HCT116 (cell line): ENCODE measurements at regions not wholly inside any gene's neighbourhood (a gene's known extent, or its start where the extent isn't known, plus 50 kb on each side); places are given as distances from the start of the nearest gene placed in this dataset.

ENCODE experiments used
- ATAC-seq: fragments of 200-7000 bp; cut with Tn5 transposase; 2 replicates; pipeline ENCODE4 v1.9.1; 2020; ENCODE audit warnings: mild to moderate bottlenecking, moderate library complexity
- BruUV-seq: library from RNA; stranded (reverse); fragments of 400-500 nt; replicated peaks from 2 replicates; lab custom pipeline; 2021; lab: Mats Ljungman, UMichigan
- CTCF ChIA-PET: fragments of 300-600 bp; sonication (Branson Sonifier 250); formaldehyde crosslinking; loops from one replicate; lab custom pipeline; 2021; ENCODE audit warnings: antibody characterized with exemption; lab: Charles Lee
- POLR2A ChIA-PET: fragments of 300-600, 350-600 bp; sonication (Branson Sonifier 250); formaldehyde crosslinking; loops from one replicate; lab custom pipeline; 2021; ENCODE audit warnings: antibody characterized with exemption; lab: Charles Lee
- RAD21 ChIA-PET, 2 experiments: fragments of 300-600 bp; sonication (Branson Sonifier 250); formaldehyde crosslinking; loops; one replicate each; lab custom pipeline; 2023; ENCODE audit warnings: low total read pairs in 2 of 2; ENCODE audit not compliant: uncharacterized antibody in 2 of 2, unreplicated experiment in 2 of 2, low non-redundant PET in 1 of 2; lab: Charles Lee
- DNase-seq: peaks from one replicate; pipeline ENCODE4 v3.0.0-alpha.2; 2010; ENCODE audit warnings: low read depth, low spot score
- H2AFZ ChIP-seq: fragments of 200-600 bp; shearing (Covaris generic), sonication (generic); 2 replicates; pipeline ENCODE4 v1.6.1; 2017; ENCODE audit warnings: low read depth, mixed run types, mixed read lengths, antibody characterized with exemption, low read length; ENCODE audit not compliant: poor library complexity, severe bottlenecking
- H3K27ac ChIP-seq: 2 replicates; pipeline ENCODE4 v1.5.1; 2012; ENCODE audit warnings: low read depth, low read length
- H3K27me3 ChIP-seq: fragments of 200-600 bp; sonication (generic); 2 replicates; pipeline ENCODE4 v1.6.1; 2016; ENCODE audit warnings: mixed run types, low read length, mixed read lengths; ENCODE audit not compliant: insufficient read depth
- H3K36me3 ChIP-seq, 2 experiments: fragments of 200-500 bp in 1 of 2; fragments of 200-600 bp in 1 of 2; sonication (Bioruptor generic) in 1 of 2; sonication (generic) in 1 of 2; 2 replicates each; pipeline versions ENCODE4 v1.5.1 to v1.6.1; 2014 to 2016; ENCODE audit warnings: low read length in 2 of 2, inconsistent platforms in 1 of 2, mixed read lengths in 1 of 2, mixed run types in 1 of 2; ENCODE audit not compliant: insufficient read depth in 2 of 2, control insufficient read depth in 1 of 2
- H3K4me1 ChIP-seq, 2 experiments: fragments of 200-600 bp in 1 of 2; sonication (generic) in 1 of 2; 2 replicates each; pipeline versions ENCODE4 v1.5.1 to v1.6.1; 2012 to 2017; ENCODE audit warnings: low read length in 2 of 2, inconsistent platforms in 1 of 2, mild to moderate bottlenecking in 1 of 2, mixed read lengths in 1 of 2, mixed run types in 1 of 2, moderate library complexity in 1 of 2; ENCODE audit not compliant: insufficient read depth in 2 of 2, control insufficient read depth in 1 of 2
- H3K4me2 ChIP-seq: fragments of 200-600 bp; sonication (generic); 2 replicates; pipeline ENCODE4 v1.6.1; 2017; ENCODE audit warnings: mixed run types, low read length, mixed read lengths
- H3K4me3 ChIP-seq, 2 experiments: fragments of 200-600 bp in 1 of 2; sonication (generic) in 1 of 2; replicated peaks in 1 of 2; 2 replicates each; pipeline ENCODE4 v1.5.1; 2011 to 2016; ENCODE audit warnings: low read length in 2 of 2, control low read depth in 1 of 2, low read depth in 1 of 2, mild to moderate bottlenecking in 1 of 2, mixed read lengths in 1 of 2, mixed run types in 1 of 2
- H3K79me2 ChIP-seq: fragments of 200-600 bp; sonication (generic); 2 replicates; pipeline ENCODE4 v1.6.1; 2017; ENCODE audit warnings: mild to moderate bottlenecking, mixed run types, low read length, moderate library complexity, mixed read lengths; ENCODE audit not compliant: insufficient read depth
- H3K9ac ChIP-seq: fragments of 200-600 bp; sonication (generic); 2 replicates; pipeline ENCODE4 v1.6.1; 2016; ENCODE audit warnings: low read length, mixed read lengths
- H3K9me2 ChIP-seq: fragments of 200-600 bp; sonication (generic), shearing (Covaris generic); 2 replicates; pipeline ENCODE4 v1.6.1; 2017; ENCODE audit warnings: mixed run types, mild to moderate bottlenecking, moderate library complexity; ENCODE audit not compliant: insufficient read depth
- H3K9me3 ChIP-seq, 2 experiments: fragments of 200-500 bp in 1 of 2; fragments of 200-600 bp in 1 of 2; sonication (Bioruptor generic) in 1 of 2; sonication (generic) in 1 of 2; 2 replicates each; pipeline ENCODE4 v1.6.1; 2014 to 2017; ENCODE audit warnings: low read length in 2 of 2, mixed read lengths in 2 of 2, inconsistent platforms in 1 of 2, low read depth in 1 of 2, mild to moderate bottlenecking in 1 of 2, mixed run types in 1 of 2, moderate library complexity in 1 of 2; ENCODE audit not compliant: control insufficient read depth in 1 of 2, insufficient read depth in 1 of 2
- H4K20me1 ChIP-seq: fragments of 200-600 bp; sonication (generic), shearing (Covaris generic); 2 replicates; pipeline ENCODE4 v1.6.1; 2017; ENCODE audit warnings: mixed run types, mild to moderate bottlenecking, moderate library complexity; ENCODE audit not compliant: insufficient read depth
- CBX3 ChIP-seq: IDR thresholded peaks from 2 replicates; pipeline ENCODE4 v1.6.1; 2012; ENCODE audit warnings: low read depth
- EZH2phosphoT487 ChIP-seq: fragments of 200-600 bp; IDR thresholded peaks from 2 replicates; pipeline ENCODE4 v1.6.1; 2018; ENCODE audit warnings: antibody characterized with exemption, borderline replicate concordance
- MAX ChIP-seq: IDR thresholded peaks from 2 replicates; pipeline ENCODE4 v1.6.1; 2012
- POLR2AphosphoS5 ChIP-seq: IDR thresholded peaks from 2 replicates; pipeline ENCODE4 v1.6.1; 2011; ENCODE audit warnings: mild to moderate bottlenecking, low read depth, low read length, moderate library complexity
- SP1 ChIP-seq: IDR thresholded peaks from 2 replicates; pipeline ENCODE4 v1.6.1; 2012; ENCODE audit warnings: low read depth
- SRF ChIP-seq: IDR thresholded peaks from 2 replicates; pipeline ENCODE4 v1.6.1; 2012; ENCODE audit warnings: low read depth
- YY1 ChIP-seq: IDR thresholded peaks from 2 replicates; pipeline ENCODE4 v1.6.1; 2011; ENCODE audit warnings: low read length, low read depth, moderate library complexity, mild to moderate bottlenecking; ENCODE audit not compliant: insufficient replicate concordance; ENCODE audit errors: extremely low read depth
- ZFX ChIP-seq: fragments of 450-650 bp; IDR thresholded peaks from 2 replicates; pipeline ENCODE4 v1.6.1; 2017
- ZNF274 ChIP-seq: fragments of 200-500 bp; sonication (Bioruptor generic); IDR thresholded peaks from 2 replicates; pipeline ENCODE4 v1.6.1; 2014; ENCODE audit warnings: mild to moderate bottlenecking, low read depth, low read length, inconsistent platforms
- intact Hi-C: fragments of 100-400 bp; cut with micrococcal nuclease; formaldehyde crosslinking; loops from 2 replicates; pipeline ENCODE4 v1.10.0; 2022

GRCh38 chr15:39078026-39078425, 502.9 kb upstream of the THBS1 start (continued):
- TF ChIP-seq CBX3 (no peak), ZFX (no peak), MAX (no peak), EZH2phosphoT487 (no peak)

GRCh38 chr15:39079296-39079847, 501.5 kb upstream of the THBS1 start:
- H3K4me2 ChIP-seq: no peak overlapping the region
- H3K9me3 ChIP-seq: no peaks in the 10 kb centered on the region
- no peaks in the 10 kb centered on the region for H3K4me1 ChIP-seq
- H3K27ac ChIP-seq: no peak overlapping the region
- no peaks in the 10 kb centered on the region for H3K9me2 ChIP-seq
- H3K27me3 ChIP-seq: no peaks in the 10 kb centered on the region
- H2AFZ ChIP-seq: no peak overlapping the region
- DNase-seq: no peak
- ATAC-seq: no peak
- no peaks in the 10 kb centered on the region for H3K79me2 ChIP-seq
- TF ChIP-seq ZNF274 (no peak), EZH2phosphoT487 (no peak), POLR2AphosphoS5 (no peak), SRF (no peak), SP1 (no peak), YY1 (no peak), MAX (no peak)
- TF ChIP-seq, all 23 proteins: peak for 0
- CTCF ChIA-PET: no interaction called here
- Histone ChIP-seq H4K20me1 (no peaks in the 10 kb centered on the region), H3K4me3 (no peak overlapping the region), H3K36me3 (no peaks in the 10 kb centered on the region), H3K9ac (no peak overlapping the region)
- RAD21 ChIA-PET: no interaction called here
- intact Hi-C loops: no loop called here
- POLR2A ChIA-PET: no interaction called here
- no TSS peak for BruUV-seq
